ENCODE measurements at regions not wholly inside any gene's neighbourhood (a gene's known extent, or its start where the extent isn't known, plus 50 kb on each side); places are given as distances from the start of the nearest gene placed in this dataset.

DNA sequence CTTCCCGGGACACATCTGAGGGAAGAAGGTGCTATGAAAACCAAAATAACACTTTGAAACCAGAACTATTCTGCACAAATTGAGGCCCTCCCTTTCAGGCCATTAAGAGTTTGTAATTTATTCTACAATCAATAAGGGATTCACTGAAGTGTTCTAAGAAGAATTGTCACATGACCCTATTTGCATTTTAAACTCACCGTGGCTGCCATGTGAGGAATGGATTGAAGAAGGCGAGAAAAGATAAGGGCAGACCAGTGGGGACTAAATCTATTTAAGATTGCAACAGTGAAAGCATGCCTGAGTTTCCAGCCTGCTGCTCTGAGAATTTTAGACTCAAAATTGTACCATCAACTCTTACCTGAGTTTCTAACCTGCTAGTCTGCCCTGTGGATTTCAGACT, 408.8 kb upstream of the SALL1 start:
- Histone ChIP-seq H3K27me3 (ENCODE audit: insufficient read depth, low read length) (no peaks in the 10 kb centered on the region), H3K9me3 (ENCODE audit: control insufficient read depth in 1 of 2, insufficient read depth in 1 of 2, low read depth in 1 of 2, low read length in 2 of 2) (peaks cover 0 to 14% of the 10 kb centered on the region in 2 experiments; a peak in 2 of 4 replicates), H3K4me3 (replicated peaks in 1 of 2; ENCODE audit: low read depth in 1 of 2, low read length in 2 of 2) (no peak overlapping the region), H3K9me2 (ENCODE audit: insufficient read depth) (no peaks in the 10 kb centered on the region), H3K4me2 (ENCODE audit: low read length) (no peak overlapping the region), H3K36me3 (ENCODE audit: control insufficient read depth in 1 of 2, insufficient read depth in 2 of 2, low read length in 2 of 2) (no peaks in the 10 kb centered on the region), H4K20me1 (ENCODE audit: insufficient read depth) (no peaks in the 10 kb centered on the region), H3K9ac (ENCODE audit: low read length) (no peak overlapping the region), H3K4me1 (ENCODE audit: control insufficient read depth in 1 of 2, insufficient read depth in 2 of 2, low read length in 2 of 2) (no peaks in the 10 kb centered on the region), H3K79me2 (ENCODE audit: insufficient read depth, low read length) (no peaks in the 10 kb centered on the region), H2AFZ (ENCODE audit: low read depth, low read length, poor library complexity, severe bottlenecking) (no peak overlapping the region), H3K27ac (ENCODE audit: low read depth, low read length) (no peak overlapping the region)
- ChIA-PET RAD21 (ENCODE audit: low non-redundant PET in 1 of 2, low total read pairs in 2 of 2, uncharacterized antibody in 2 of 2, unreplicated experiment in 2 of 2) (no interaction called here), POLR2A (no interaction called here), CTCF (no interaction called here)
- no peak for DNase-seq (ENCODE audit: low read depth, low spot score)
- ATAC-seq: no peak
- intact Hi-C loops (cut with micrococcal nuclease): no loop called here
- BruUV-seq (replicated peaks): no TSS peak
- TF ChIP-seq POLR2AphosphoS5 (IDR thresholded peaks at IDR 0.05; ENCODE audit: low read depth, low read length) (no peak), SP1 (IDR thresholded peaks at IDR 0.05; ENCODE audit: low read depth) (no peak), JUND (IDR thresholded peaks at IDR 0.05) (no peak), EZH2phosphoT487 (IDR thresholded peaks at IDR 0.05; ENCODE audit: borderline replicate concordance) (no peak), CBX3 (IDR thresholded peaks at IDR 0.05; ENCODE audit: low read depth) (no peak), TCF7L2 (IDR thresholded peaks at IDR 0.05; ENCODE audit: borderline replicate concordance, extremely low read depth, insufficient read depth, insufficient read length) (no peak), POLR2A (IDR thresholded peaks at IDR 0.05; ENCODE audit: borderline replicate concordance, extremely low read depth, insufficient read depth, insufficient read length) (no peak), SRF (IDR thresholded peaks at IDR 0.05; ENCODE audit: low read depth) (no peak), CEBPB (IDR thresholded peaks at IDR 0.05; ENCODE audit: low read depth) (no peak), EGR1 (IDR thresholded peaks at IDR 0.05; ENCODE audit: low read depth) (no peak), YY1 (IDR thresholded peaks at IDR 0.05; ENCODE audit: extremely low read depth, insufficient replicate concordance, low read depth, low read length) (no peak), ZNF274 (IDR thresholded peaks at IDR 0.05; ENCODE audit: low read depth, low read length) (no peak)
- TF ChIP-seq, protein P1, sequence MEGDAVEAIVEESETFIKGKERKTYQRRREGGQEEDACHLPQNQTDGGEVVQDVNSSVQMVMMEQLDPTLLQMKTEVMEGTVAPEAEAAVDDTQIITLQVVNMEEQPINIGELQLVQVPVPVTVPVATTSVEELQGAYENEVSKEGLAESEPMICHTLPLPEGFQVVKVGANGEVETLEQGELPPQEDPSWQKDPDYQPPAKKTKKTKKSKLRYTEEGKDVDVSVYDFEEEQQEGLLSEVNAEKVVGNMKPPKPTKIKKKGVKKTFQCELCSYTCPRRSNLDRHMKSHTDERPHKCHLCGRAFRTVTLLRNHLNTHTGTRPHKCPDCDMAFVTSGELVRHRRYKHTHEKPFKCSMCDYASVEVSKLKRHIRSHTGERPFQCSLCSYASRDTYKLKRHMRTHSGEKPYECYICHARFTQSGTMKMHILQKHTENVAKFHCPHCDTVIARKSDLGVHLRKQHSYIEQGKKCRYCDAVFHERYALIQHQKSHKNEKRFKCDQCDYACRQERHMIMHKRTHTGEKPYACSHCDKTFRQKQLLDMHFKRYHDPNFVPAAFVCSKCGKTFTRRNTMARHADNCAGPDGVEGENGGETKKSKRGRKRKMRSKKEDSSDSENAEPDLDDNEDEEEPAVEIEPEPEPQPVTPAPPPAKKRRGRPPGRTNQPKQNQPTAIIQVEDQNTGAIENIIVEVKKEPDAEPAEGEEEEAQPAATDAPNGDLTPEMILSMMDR (IDR thresholded peaks at IDR 0.05 in 2 of 3, conservative IDR thresholded peaks at IDR 0.05 in 1 of 3; ENCODE audit: borderline replicate concordance in 1 of 3, insufficient read depth in 1 of 3, low read depth in 2 of 3, low read length in 2 of 3): no peak
- TF ChIP-seq, protein P2, sequence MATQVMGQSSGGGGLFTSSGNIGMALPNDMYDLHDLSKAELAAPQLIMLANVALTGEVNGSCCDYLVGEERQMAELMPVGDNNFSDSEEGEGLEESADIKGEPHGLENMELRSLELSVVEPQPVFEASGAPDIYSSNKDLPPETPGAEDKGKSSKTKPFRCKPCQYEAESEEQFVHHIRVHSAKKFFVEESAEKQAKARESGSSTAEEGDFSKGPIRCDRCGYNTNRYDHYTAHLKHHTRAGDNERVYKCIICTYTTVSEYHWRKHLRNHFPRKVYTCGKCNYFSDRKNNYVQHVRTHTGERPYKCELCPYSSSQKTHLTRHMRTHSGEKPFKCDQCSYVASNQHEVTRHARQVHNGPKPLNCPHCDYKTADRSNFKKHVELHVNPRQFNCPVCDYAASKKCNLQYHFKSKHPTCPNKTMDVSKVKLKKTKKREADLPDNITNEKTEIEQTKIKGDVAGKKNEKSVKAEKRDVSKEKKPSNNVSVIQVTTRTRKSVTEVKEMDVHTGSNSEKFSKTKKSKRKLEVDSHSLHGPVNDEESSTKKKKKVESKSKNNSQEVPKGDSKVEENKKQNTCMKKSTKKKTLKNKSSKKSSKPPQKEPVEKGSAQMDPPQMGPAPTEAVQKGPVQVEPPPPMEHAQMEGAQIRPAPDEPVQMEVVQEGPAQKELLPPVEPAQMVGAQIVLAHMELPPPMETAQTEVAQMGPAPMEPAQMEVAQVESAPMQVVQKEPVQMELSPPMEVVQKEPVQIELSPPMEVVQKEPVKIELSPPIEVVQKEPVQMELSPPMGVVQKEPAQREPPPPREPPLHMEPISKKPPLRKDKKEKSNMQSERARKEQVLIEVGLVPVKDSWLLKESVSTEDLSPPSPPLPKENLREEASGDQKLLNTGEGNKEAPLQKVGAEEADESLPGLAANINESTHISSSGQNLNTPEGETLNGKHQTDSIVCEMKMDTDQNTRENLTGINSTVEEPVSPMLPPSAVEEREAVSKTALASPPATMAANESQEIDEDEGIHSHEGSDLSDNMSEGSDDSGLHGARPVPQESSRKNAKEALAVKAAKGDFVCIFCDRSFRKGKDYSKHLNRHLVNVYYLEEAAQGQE (IDR thresholded peaks at IDR 0.05; ENCODE audit: low read depth): no peak
- TF ChIP-seq, protein P3, sequence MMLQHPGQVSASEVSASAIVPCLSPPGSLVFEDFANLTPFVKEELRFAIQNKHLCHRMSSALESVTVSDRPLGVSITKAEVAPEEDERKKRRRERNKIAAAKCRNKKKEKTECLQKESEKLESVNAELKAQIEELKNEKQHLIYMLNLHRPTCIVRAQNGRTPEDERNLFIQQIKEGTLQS (IDR thresholded peaks at IDR 0.05): no peak
- TF ChIP-seq, protein P4, sequence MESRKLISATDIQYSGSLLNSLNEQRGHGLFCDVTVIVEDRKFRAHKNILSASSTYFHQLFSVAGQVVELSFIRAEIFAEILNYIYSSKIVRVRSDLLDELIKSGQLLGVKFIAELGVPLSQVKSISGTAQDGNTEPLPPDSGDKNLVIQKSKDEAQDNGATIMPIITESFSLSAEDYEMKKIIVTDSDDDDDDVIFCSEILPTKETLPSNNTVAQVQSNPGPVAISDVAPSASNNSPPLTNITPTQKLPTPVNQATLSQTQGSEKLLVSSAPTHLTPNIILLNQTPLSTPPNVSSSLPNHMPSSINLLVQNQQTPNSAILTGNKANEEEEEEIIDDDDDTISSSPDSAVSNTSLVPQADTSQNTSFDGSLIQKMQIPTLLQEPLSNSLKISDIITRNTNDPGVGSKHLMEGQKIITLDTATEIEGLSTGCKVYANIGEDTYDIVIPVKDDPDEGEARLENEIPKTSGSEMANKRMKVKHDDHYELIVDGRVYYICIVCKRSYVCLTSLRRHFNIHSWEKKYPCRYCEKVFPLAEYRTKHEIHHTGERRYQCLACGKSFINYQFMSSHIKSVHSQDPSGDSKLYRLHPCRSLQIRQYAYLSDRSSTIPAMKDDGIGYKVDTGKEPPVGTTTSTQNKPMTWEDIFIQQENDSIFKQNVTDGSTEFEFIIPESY (IDR thresholded peaks at IDR 0.05; ENCODE audit: extremely low read depth, insufficient replicate concordance, low read length): no peak
